RKO (cell line): ENCODE measurements at regions not wholly inside any gene's neighbourhood (a gene's known extent, or its start where the extent isn't known, plus 50 kb on each side); places are given as distances from the start of the nearest gene placed in this dataset.
"Not testable (repeated sequence)": the region's sequence is repeated elsewhere in the genome, so short reads cannot be mapped to it uniquely, and the experiment has no call there.

Source experiments
- DNase-seq: peaks from one replicate; pipeline ENCODE4 v3.0.0-alpha.2; 2016; ENCODE audit warnings: low spot score

DNA sequence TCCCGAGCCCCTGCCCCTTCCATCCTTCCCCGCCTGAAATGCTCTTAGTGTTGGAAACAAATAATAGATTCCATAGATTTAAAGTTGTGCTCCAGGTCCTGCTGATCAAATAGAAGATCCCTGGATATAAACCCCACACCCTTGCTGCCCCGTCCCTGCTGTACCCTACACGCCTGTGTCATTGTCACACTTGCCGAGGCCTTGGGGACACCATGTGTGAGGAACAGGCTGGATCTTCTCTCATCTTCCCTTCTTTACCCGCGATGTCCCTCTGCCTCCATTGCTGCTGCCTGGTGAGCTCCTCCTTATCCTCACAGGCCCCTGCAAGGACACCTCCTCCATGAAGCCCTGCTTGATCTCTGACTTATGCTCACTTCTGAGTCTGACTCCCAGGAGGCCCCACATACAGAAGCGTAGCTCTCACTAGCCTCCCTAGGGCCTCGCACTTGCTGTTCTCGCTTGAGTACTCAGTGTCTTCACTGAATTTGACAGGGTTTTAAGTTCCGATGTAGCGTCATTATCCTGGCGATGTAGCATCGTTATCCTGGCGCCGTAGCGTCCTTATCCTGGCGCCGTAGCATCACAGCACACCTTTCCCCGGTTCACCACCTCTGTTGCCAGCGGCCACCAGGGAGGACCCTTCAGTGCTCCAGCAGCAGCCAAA, 221.9 kb downstream of the NDUFA10 start:
- no peak for DNase-seq

DNA sequence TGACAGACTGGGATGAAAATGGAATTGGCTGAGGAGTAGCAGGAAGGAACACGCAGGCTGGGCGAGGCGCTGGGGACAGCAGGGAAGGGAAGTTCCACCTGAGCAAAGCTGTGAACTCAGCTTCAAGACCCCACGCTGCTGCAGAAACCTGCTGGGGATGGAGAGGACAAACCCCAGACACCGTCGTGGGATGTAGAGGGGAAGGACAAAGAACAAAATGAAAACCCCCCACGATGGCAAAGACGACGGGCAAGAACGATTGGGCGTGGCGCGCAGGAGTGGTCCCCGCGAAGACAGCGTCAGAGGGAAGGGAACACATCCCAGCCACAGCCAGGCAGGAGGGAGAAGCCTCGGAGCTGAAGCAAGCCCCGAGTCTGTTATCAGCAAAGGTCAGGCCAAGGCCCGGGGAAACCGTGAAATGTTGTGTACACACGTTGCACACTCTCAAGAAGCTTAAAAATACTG, 222.9 kb downstream of the NDUFA10 start:
- DNase-seq = no peak

DNA sequence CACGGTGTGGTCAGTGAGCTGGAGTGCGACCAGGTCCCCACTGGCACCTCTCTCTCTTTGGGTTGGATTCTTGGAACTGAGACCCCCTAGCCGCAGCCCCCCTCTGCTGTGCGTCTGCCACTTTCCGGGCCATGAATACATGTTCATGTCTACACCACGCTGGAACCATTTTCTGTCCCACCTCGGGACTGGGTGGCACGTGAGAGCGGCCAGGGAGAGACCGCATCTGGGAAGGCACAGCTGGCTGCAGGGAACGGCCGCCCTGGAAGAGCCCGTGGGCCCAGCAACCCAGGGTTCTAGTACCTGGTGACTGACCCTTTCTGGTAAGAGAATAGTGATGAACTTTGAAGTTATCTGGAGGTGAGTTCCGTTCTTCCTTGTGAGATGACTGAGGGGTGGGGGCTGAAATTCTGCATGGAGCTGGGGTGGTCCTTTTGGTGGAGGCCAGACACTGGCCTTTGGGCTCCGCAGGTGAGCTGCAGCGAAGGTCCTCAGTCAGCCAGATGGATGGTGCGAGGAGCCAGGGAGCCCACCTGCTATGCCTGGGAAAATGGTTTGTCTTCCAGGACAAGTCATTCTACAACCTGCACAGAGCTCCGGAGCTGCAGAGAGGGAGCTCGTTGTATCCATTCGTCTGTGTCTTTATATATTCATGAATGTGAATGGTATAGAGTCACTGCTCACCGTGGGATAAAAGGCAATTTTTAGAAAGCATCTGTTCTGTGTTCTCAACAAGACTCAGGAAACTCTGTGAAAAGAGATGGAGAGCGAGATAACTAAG, 223.5 kb downstream of the NDUFA10 start:
- no peak for DNase-seq

DNA sequence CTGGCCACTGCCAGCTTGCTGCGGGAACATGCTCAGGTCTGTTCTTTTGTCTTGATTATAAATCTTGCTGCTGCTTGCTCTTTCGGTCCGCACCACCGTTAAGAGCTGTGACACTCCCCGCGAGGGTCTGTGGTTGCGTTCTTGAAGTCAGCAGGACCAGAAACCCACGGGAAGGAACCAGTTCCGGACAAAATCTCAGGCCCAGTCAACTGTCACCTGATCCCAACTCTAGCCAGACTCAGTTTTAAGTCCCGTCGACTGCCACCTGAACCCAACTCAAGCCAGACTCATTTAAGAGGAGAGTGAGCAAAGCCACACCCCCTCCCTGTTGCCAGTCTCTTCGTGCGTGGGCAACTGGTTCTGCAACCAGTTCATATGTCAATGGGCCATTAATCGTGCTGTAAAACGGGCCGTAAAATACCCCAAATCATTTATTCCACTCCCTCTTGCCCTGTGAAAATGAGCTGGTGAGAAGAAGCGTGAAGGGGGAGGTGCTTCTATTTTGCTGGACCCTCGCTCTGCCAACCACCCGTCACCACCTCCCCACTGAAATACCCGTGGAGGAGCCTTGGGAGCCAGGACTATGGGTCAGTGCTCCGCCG, 224.3 kb downstream of the NDUFA10 start:
- DNase-seq = no peak

- no peak for DNase-seq
Observed at GRCh38 chr2:239797316-239797715, 227.8 kb downstream of the NDUFA10 start.

- DNase-seq = not testable (repeated sequence)
Observed at GRCh38 chr2:239795761-239796160, 229.4 kb downstream of the NDUFA10 start.

DNA sequence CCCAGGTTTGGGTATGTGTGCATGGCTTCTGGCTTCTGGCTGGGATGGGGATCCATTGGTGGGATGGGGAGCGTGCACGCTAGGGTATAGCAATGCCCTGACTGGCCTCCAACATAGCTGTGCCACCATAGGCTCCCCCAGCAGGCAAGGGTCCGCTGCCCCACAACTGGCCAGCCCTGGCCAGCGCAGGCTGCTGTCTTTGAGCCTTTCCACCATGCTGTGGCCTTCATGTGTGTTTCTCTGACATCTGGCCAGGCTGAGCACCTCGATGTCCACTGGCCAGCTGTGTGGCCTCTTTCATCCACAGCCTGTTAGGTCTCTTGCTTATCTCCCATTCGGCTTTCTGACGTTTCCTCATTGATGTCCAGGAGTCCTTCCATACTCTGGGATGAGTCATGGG, 231.3 kb downstream of the NDUFA10 start:
- DNase-seq = no peak

GRCh38 chr2:239793086-239793485, 232.1 kb downstream of the NDUFA10 start:
- no peak for DNase-seq

DNA sequence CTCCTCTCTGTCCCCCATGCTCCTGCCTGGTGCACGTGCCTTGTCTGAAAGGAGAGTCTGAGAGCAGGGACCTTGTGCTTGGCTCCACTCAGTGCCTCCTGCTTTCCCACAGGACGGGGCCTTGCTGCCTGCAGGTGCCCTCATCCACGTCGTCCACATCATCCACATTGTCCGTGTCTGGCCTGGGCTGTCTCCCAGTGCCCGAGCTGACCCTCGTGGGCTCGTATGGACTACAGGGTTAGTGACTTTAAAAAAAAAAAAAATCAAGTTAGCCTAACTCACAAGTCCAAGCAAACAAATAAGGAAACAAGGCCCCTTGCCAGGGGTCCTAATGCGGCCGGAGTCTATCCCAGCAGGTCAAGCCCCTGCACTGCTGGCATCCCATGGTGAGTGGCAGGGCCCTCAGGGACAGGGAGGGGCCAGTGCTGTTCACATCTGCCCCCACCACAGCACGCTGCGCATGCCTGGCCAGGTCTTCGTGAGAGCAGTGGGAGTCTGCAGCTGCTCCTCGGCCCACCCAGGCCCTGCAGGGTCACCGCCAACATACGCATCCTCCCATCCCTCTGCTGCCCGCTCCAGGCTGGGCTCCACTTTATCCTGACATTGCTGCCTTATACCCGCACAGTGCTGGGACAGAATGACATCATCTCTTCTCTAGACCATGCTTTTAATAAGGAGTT, 232.6 kb downstream of the NDUFA10 start:
- no peak for DNase-seq

DNA sequence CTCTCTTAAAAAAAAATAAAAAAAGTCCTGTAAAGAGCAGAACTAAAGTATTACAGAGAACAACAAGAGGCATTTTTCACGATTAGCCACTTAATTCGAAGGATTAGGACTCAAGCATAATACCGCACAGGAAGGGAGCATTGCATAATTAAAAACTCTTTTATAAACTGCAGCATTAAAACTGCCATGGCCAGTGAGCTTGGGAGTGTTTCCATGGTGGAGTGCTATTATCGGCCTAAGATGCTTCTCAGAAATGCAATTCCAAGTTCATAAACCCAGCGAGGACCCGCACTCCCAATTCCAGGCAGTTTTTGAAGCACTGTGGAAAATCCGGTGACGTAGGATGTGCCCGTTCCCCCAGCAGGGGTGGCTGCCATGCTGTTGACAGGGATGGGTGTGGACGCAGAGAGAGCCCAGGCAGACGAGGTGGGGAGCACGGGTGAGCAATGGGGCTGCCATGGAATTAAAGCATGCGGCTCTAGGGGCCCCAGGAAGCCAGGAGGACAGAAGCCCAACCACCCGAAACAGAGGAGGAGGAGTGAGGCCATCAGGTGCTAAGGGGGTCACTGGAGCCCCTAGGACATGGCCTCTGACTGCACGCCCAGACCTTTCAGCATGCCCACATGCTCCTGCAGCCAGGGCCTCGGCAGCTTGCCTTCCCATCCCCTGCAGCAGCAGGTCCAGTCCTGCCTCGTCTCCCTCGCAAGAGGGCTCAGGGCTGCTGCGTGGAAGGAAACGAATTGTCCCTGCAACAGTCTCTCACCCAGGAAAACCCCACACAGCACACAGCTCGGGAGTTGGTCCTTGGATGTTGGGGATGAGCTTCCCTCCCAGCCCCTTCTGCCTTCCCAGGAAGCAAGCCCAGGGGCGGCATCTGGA, 233.4 kb downstream of the NDUFA10 start:
- no peak for DNase-seq

- no peak for DNase-seq
Observed at GRCh38 chr2:239790721-239791120, 234.4 kb downstream of the NDUFA10 start.

DNA sequence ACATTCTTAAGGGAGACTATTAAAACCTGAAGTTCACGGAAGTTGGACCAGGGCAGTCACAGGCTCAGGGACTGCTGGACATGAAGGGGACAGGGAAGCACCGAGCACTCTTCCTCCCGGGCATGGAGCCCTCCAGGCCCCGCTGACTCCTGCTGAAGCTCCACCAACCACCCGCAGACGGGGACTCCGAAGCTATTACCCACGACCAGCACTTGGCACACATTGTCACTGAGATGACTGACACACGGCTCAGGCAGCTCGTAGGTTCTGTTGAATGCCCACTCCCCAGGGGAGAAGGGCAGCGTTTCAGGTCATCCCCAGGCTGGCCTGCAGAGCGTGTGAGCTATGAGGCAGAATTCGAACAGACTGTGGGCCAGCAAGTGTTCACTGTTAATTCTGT, 234.8 kb downstream of the NDUFA10 start:
- no peak for DNase-seq

GRCh38 chr2:239789711-239790110, 235.4 kb downstream of the NDUFA10 start:
- no peak for DNase-seq

GRCh38 chr2:239788576-239789098, 236.5 kb downstream of the NDUFA10 start:
- no peak for DNase-seq

GRCh38 chr2:239787538-239788050, 237.5 kb downstream of the NDUFA10 start:
- DNase-seq = no peak

- DNase-seq = no peak
Observed at GRCh38 chr2:239786791-239787190, 238.4 kb downstream of the NDUFA10 start.

- DNase-seq = no peak
Observed at GRCh38 chr2:239781454-239781853, 243.7 kb downstream of the NDUFA10 start.

GRCh38 chr2:239780236-239780994, 244.7 kb downstream of the NDUFA10 start:
- no peak for DNase-seq

DNA sequence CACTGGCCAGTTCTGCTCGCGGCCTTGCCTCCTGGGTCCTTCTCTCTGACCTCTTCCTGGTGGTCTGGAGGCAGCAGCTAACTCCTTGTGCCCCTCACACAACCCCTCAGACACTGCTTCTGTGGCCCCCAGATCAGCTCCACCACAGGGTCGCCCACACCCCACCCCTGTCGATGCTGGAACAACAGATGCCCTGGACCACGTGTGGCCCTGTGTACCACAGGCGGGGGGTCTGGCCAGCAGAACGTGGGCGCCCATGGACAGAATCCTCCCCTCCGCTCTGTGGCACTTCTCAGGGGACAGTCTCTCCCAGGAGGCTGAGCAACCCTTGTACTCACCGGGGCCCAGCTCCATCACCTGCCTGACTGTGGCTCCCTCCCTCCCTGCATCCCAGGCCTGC, 245.6 kb downstream of the NDUFA10 start:
- no peak for DNase-seq

- DNase-seq = no peak
Observed at GRCh38 chr2:239778861-239779558, 246.1 kb downstream of the NDUFA10 start.
